Fibroblast of skin of left quadriceps (primary cell): ENCODE measurements at regions not wholly inside any gene's neighbourhood (a gene's known extent, or its start where the extent isn't known, plus 50 kb on each side); places are given as distances from the start of the nearest gene placed in this dataset.
"Not testable (repeated sequence)": the region's sequence is repeated elsewhere in the genome, so short reads cannot be mapped to it uniquely, and the experiment has no call there.

Source experiments
- DNase-seq, 2 experiments: peaks; one replicate each; pipeline ENCODE4 v3.0.0-alpha.2; 2013; ENCODE audit warnings: low read depth in 2 of 2

DNA sequence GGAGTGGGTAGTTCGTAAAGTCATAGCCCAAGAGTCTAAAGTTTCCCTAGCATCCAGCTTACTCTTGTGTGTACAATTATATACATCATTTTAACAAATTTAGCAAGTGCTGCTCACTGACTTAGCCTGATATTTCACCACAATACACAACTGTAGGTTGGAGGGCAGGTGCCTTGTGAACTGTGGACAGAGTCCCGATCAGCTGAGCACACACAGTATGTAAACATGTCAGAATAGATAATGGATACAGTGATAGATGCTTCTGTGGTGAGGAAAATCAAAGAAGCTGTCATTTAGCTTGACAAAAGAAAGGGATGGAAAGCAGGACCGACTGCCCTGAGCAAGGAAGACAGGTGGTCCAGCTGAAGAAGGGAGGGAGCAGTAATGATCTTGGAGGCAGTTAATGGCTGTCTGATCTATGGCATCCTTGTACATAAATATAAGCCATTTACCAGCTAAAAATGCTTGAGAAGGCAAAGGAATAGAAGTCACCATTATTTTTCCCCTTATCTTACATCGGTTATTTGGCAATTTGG, 372.8 kb upstream of the UBE2E3 start:
- DNase-seq, result no peak

DNA sequence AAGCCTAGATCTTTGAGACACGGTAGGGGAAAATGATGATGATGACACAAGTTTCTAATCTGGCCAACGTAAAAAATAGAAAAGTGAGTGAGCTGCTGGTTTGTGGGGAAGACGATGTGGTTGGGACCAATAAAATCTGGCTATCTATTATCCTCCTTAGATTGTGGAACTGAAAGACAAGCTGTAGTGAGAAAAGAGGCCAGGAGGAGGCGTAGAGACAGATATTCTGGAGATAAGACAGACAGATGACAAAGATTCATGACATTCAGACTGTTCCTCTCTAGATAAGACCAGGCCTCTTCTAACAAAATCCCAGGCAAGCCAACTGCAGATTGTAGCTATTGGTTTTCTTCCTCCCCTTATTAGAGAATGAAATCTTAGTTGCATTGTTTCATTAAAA, 376.3 kb upstream of the UBE2E3 start:
- DNase-seq, result no peak

DNA sequence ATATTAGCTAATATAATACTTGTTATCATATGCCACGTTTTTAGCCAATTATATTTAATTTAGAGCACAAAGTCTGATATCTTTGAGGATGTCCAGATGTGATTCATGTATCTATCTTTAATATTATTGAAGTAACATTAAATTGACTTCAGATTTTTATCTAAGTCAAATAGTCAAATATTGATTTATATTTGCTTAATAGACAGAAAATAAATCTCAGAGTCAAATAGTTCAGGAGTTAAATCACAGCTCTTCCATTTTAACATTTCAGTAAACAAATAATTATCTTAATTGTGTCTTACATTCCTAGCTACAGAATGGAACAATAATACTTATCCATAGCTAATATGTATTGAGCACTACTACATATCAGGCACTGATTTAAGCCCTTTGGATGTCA, 379.4 kb upstream of the UBE2E3 start:
- DNase-seq, result no peak

DNA sequence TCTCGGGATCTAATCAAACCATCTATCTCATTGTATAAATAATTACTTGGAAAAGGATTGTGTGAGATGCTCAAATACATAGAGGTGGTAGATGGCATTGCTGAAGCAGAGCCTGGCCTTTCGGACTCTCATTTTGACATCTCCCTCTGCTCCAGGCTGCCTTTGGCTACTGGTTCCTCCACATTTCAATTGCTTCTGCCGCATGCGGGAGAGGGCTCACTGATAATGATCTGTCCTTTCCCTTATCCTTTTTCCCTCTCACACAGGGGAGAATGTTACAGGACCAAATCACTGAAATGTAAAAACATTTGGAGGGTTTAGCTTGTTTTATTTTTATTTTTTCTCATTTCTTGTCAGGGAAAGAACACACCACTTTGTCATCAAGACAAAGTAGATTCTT, 380.6 kb upstream of the UBE2E3 start:
- DNase-seq, result no peak

DNA sequence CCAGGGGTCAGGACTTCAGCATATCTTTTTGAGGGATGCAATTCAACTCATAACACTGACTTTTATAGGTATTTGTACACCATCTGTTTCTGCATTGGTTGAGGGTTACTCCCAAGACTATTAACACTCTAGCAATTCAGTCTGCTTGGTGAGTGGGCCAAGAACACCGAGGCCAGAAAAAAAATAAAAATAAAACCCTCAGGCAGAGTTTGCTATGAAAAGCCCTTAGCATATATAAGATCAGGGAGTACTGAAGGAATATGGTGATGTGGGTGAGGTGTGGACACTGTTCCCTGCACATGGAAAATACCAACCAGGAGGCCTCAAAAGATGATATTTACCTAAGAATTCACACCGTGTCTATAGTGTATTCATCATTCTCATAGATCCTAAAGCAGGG, 383.2 kb upstream of the UBE2E3 start:
- DNase-seq, result no peak

DNA sequence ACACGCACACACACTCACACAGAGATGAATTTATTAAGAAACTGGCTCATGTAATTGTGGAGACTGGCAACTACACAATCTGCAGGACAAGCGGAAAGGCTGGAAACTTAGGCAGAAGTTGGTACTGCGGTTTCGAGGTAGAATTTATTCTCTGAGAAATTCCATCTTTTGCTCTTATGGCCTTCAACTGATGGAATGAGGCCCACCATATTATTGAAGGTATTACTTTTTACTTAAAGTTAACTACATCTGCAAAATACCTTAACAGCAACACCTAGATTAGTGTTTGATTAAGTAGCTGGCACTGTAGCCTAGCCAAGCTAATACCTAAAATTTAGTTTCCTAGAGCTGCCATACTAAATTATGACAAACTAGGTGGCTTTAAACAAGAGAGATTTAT, 384.0 kb upstream of the UBE2E3 start:
- DNase-seq, result no peak

DNA sequence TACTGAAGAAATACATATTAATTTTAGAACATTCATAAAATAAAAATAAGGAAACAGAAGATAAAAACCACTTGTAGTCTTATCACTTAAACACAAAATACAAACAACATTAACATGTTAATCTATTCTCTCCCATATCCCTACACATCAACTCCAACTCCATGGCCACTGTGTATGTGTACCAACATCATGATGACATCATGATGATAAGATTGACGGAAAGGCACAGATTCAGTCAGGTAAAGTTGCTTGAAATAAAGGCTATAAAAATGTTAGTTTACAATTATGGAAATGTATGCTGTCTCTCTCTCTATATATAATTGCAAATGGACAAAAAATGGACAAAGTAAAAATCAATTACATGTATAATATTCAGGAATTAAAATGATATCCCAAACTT, 388.5 kb upstream of the UBE2E3 start:
- DNase-seq, result no peak

DNA sequence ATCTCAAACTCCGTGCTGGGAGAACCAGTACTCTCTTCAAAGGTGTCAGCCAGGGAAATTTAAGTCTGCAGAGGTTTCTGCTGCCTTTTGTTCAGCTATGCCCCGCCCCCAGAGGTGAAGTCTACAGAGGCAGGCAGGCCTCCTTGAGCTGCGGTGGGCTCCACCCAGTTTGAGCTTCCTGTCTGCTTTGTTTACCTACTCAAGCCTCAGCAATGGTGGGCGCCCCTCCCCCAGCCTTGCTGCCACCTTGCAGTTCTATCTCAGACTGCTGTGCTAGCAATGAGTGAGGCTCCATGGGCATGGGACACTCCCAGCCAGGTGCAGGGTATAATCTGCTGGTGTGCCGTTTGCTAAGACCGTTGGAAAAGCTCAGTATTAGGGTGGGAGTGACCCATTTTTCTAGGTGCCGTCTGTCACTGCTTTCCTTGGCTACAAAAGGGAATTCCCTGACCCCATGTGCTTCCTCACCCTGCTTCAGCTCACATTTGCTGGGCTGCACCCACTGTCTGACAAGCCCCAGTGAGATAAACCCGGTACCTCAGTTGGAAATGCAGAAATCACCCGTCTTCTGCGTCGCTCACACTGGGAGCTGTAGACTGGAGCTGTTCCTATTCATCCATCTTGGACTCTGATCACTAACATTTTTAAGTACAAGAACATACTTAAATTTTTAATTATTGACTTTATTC, 389.2 kb upstream of the UBE2E3 start:
- DNase-seq, result not testable (repeated sequence)

DNA sequence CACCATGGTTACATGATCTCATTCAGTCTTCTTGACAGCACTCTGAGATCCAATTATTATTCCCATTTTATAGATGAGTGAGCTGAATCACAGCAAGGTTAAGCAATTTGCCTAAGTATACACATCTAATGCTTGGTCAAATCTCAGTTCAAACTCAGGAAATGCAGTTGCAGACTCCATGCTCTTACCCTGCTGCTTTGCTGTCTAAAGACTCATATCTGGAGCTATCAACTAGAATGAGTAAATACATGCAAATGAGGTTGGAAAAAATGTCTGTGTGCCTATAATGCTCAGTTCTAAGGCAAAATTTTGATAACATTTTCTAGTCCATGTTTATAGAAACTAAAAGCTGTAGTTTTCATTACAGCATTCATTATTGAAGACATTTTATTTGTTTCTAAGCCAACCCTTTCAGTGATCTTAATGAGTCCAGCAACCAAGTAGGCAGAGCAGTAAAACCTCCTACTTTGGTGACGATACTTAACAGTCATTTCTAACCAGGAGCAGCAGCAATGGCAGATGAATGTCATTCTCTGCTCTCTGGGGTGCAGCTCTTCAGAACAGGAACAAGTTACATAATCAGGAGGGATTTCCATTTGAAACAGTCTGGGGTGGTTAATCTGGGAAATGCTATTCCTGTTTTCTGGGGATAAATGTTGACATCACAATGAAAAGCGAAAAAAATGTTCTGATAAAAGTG, 396.8 kb upstream of the UBE2E3 start:
- DNase-seq, result no peak

DNA sequence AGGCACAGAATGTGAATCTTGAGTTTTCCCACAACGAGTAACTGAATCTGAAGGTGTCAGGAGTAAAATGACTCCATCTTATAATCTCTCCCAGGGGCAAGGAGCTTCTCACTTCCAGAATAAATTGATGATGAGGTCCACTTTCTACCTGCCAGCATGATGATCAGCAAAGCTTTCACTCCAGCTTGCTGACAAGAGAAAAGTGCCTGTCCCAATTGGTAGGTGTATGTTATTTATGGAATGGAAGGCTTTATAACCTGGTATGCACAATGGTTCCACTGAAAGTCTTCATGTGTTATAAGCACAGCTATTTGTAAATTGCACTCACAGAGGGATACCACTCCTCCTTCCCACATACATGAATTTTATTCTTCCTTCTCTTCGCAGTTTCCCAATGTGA, 401.0 kb upstream of the UBE2E3 start:
- no peak for DNase-seq

DNA sequence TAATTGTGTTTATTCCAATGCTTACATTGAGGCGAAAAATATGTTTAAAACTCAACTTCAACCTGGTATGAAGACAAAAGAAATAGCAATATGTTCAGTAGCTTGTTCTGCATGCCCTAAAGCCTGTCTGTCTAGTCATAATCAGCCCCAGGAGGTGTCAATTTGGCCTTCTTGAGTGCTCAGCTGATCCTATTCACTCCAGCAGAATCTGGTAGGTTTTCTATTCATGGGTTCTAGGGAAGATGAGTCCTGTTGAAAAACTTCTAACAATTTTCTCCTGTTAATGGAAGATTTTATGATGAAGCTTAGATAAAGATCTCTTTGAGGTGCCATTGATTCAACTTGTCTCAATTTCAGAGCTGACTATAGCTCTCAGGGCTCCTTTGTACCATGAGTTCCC, 402.0 kb upstream of the UBE2E3 start:
- no peak for DNase-seq

DNA sequence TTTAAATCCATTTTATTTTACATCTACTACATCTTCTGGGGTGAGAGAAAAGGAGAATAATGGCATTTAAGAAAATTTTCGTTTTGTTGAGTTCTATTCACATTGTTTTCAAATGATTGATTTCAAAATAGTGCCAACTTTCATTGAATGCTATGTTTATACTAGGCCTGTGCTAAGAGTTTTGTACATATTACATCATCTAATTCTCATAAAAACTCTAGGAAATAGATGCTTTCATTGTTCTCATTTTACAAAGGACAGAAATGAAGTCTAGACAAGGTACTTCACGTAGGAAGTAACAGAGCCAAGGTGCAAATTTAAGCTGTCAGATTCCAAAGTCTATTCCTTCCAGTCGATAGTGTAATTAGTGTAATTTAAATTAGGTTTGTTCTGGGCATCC, 402.8 kb upstream of the UBE2E3 start:
- no peak for DNase-seq

DNA sequence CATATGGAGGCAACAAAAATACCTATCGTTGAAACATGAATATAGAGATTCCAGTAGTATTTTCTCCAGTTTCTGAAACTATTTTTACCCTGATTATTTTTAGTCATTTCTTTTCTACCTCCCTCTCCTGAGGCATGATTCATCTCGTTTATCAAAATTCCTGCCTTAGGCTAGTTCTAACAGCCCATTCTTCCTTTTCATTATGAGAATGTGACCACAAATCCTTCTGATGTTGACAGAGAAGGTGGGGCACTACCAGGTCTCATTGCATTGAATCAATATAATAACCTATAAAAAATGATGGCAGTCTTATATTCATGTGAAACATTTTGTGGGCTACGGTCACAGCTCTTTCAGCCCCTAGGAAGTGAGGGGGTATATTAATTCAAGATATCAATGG, 406.5 kb upstream of the UBE2E3 start:
- DNase-seq, result no peak

DNA sequence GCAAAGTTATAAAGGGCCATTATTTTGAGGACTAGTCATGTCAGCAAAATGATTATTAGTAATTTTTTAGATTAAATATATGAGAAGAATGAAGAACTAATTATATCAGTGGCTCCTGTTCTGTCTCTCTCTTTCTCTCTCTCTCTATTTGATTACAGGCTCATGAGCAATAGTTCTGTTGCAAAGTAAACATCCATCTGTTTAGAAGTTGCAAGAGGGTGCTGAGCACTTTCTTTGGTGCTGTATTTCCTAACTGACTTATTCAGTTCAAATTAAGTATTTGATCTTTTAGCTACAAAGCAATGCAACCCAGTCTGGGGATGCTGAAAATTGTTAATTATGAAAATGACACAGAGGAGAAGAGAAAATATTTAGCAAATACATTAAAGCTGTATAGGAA, 408.1 kb upstream of the UBE2E3 start:
- DNase-seq, result no peak

DNA sequence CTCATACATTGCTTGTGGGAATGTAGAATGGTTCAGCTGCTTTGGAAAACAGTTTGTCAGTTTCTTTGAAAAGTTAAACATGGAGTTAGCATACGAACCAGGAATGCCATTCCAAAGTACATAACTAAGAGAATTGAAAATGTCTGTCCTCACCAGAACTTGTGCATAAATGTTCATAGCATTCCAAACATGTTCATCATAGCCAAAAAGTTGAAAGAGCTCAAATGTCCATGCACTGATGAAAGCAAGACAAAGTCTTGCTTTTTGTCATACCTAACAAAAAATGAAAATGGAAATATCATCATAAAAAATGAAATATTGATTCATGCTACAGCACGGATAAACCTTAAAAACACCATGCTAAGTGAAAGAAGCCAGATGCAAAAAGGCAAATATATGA, 408.8 kb upstream of the UBE2E3 start:
- peak; percentile 72 to 77 for DNase-seq

DNA sequence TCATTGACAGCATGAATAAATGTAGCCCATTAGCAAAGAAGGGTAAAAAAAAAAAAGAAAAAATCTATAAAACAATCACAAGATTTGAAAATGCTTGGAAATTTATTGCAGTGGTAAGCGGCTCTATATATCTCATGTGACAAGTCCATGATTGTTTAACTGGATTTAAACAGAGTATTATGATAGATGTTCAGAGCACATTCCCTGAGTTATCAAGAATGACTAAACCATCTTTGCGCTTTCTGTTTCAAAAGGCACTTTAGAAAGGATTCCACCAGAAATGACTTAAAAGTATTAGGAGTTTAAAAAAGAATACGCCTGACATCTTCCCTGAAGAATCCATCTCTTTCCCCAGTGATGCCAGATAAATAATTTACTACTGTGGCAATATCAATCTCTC, 409.5 kb upstream of the UBE2E3 start:
- DNase-seq, result peak in 1 of 2 experiments; percentile 10

DNA sequence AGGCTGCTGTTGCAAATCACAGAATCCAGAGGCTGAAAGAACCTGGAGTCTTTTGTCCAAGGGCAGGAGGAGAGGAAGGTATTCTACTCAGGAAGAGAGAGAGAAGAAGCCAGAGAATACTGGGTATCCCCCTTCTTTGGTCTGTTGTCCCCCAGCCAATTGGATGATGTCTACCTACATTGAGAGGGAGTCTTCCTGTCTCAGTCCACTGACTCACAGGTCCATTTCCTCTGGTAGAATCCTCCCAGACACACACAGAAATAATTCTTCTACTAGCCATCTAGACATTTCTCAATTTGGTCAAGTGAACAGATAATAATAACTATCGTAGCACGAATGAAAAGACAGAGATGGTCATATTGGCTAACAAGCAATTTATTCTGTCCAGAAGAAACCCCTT, 416.4 kb upstream of the UBE2E3 start:
- no peak for DNase-seq

DNA sequence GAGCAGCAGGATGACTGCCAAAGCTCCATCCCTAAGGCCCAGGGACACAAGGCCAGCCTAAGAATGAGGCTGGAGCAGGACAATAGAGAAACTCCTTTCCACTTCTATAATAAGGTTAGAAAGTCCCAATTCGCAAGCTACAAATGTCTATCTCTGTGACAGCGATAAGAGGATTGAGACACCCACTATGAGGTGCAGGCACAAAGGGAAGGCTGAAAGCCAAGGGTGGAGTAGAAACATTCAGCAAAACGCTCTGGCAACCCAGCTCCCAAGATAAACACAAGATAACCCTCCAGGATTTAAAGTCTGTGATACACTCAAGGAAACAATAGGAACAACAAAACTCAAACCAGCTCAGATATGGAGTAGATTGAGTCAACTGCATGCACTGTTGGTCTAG, 418.0 kb upstream of the UBE2E3 start:
- DNase-seq, result no peak

DNA sequence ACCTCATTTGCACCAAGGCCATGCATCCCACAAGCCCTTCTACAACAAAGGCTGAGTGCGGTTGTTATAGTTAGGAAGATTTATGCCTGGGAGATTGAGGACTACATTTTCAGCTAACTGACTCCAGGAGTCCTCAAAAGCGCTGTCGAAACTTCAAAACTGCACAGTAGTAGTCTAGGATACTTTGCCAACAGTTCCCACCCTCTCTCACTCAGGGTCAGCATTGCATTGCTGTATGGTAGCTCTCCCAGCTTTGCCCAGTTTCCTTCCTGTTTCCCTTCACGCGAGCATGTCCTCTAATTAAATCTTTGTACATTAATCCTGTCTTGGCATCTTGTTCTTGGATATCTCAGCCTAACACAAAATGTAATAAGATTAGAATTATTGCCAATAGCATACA, 420.6 kb upstream of the UBE2E3 start:
- DNase-seq, result peak; percentile 11 to 12

DNA sequence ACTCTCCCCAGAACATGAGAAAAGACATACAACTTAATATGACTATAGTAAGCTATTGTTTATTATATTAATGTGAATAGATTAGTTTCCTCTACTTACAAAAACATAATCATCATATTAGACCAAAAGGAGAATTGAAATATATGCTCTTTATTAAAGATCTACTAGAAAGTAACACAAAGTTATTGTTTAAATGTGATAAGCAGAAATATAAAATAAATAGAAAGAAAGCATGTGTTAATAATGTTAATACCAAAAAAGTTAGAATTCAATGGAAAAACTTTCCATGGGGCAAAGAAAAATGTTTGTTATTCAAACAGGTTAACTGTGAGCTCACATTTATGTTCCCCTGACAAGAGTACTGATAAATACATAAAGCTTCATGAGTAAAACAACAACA, 421.4 kb upstream of the UBE2E3 start:
- no peak for DNase-seq

DNA sequence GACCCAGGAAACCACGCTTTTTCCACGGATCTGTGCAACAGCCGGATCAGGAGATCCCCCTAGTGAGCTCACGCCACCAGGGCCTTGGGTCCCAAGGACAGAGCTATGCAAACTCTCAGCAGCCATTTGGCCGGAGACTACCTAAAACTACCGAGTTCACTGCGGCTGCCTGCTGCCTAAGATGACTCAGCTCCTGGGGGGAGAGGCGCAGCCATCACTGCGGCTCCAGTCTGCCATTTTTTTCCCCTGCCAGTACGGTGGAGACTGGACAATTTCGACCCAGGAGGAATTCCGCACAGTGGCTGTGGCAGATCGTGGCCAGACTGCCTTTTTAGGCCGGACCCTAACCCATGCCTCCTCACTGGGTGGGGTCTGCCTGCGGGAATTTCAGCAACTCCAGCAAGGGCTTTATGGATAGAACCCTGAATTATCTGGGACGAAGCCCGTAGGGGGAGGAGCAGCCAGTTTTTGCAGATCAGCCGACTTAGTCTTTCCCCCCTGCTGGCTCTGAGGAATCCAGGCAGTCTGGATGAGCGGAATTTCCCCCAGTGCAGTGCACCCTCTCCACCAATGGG, 424.9 kb upstream of the UBE2E3 start:
- DNase-seq, result no peak

DNA sequence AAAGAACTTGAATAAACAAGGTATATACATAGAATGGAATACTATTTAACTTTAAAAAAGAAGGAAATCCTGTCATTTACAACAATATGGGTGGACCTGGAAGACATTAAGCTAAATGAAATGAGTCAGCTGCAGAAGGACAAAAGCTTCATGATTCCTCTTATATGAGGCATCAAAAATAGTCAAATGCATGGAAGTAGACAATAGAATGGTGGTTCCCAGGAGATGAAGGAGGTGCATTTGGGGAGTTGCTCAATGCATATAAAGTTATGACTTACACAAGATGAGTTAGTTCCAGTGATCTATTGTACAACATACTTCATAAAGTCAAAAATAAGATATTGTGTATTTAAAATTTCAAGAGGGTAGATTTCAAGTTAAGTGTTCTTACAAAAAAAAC, 426.1 kb upstream of the UBE2E3 start:
- DNase-seq, result no peak

DNA sequence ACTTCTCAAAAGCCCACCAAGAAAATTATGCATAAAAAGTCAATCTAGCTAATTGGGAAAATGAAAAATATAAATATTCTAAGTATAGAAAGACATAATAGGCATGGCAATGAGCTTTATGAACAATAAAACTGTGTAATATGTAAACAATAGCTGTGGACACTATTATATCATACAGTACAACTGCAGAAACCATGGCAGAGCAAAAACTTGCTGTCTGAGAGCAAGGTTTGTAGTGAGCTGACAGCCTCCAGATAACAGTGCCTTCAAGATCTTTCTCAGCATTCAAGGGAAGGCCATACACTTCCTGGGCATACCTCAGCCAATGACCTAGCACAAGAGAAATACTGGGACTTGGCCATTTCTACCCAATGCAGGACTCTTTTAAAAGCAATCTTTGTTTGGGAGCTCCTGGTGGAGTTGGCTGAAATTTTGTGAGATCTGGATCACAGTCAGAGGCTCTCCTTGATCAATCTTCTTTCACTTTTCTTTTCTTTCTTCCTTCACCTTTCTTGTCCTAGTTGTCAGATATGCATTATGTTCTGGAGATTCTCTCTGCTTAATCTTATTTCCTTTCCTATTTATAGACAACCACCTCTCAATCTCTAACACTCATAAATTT, 427.2 kb upstream of the UBE2E3 start:
- DNase-seq, result no peak
